H9 (cell line): ENCODE measurements at regions not wholly inside any gene's neighbourhood (a gene's known extent, or its start where the extent isn't known, plus 50 kb on each side); places are given as distances from the start of the nearest gene placed in this dataset.

Source experiments
- DNase-seq: peaks from one replicate; pipeline ENCODE4 v3.0.0-alpha.2; 2017
- H2AFZ ChIP-seq: one replicate; pipeline ENCODE4 v1.6.1; 2013; ENCODE audit warnings: mild to moderate bottlenecking, low read length, control low read depth, moderate library complexity
- H2AK5ac ChIP-seq: 2 replicates; pipeline ENCODE4 v1.6.1; 2013; ENCODE audit warnings: low read length, control low read depth, mixed read lengths; ENCODE audit not compliant: insufficient read length
- H2BK120ac ChIP-seq: one replicate; pipeline ENCODE4 v1.6.1; 2013; ENCODE audit warnings: low read depth, mild to moderate bottlenecking, low read length, control low read depth, inconsistent platforms; ENCODE audit not compliant: poor library complexity, severe bottlenecking
- H2BK12ac ChIP-seq: 2 replicates; pipeline ENCODE4 v1.6.1; 2013; ENCODE audit warnings: low read length, control low read depth, mixed read lengths, low read depth; ENCODE audit not compliant: insufficient read length
- H2BK15ac ChIP-seq: 2 replicates; pipeline ENCODE4 v1.6.1; 2013; ENCODE audit warnings: low read depth, low read length, control low read depth
- H2BK20ac ChIP-seq: one replicate; pipeline ENCODE4 v1.6.1; 2013; ENCODE audit warnings: low read depth, mild to moderate bottlenecking, low read length, control low read depth, inconsistent platforms; ENCODE audit not compliant: poor library complexity, severe bottlenecking
- H2BK5ac ChIP-seq: 2 replicates; pipeline ENCODE4 v1.6.1; 2013; ENCODE audit warnings: low read length, control low read depth, mixed read lengths; ENCODE audit not compliant: insufficient read length
- H3K14ac ChIP-seq: 2 replicates; pipeline ENCODE4 v1.6.1; 2013; ENCODE audit warnings: low read length, control low read depth; ENCODE audit not compliant: insufficient read depth
- H3K18ac ChIP-seq: 2 replicates; pipeline ENCODE4 v1.6.1; 2013; ENCODE audit warnings: low read depth, mild to moderate bottlenecking, mixed read lengths, low read length, control low read depth; ENCODE audit not compliant: insufficient read length
- H3K23ac ChIP-seq: 2 replicates; pipeline ENCODE4 v1.6.1; 2013; ENCODE audit warnings: low read length, control low read depth, mixed read lengths, low read depth; ENCODE audit not compliant: insufficient read length
- H3K23me2 ChIP-seq: 2 replicates; pipeline ENCODE4 v1.6.1; 2013; ENCODE audit warnings: low read depth, mild to moderate bottlenecking, mixed read lengths, low read length, control low read depth; ENCODE audit not compliant: insufficient read length, poor library complexity, severe bottlenecking
- H3K27ac ChIP-seq: 2 replicates; pipeline ENCODE4 v1.5.1; 2013; ENCODE audit warnings: low read length, control low read depth, mixed read lengths, low read depth; ENCODE audit not compliant: insufficient read length
- H3K27me3 ChIP-seq: 2 replicates; pipeline ENCODE4 v1.6.1; 2013; ENCODE audit warnings: low read length, control low read depth, inconsistent platforms; ENCODE audit not compliant: insufficient read depth
- H3K4ac ChIP-seq: 2 replicates; pipeline ENCODE4 v1.6.1; 2013; ENCODE audit warnings: low read depth, mild to moderate bottlenecking, control low read depth, inconsistent platforms, low read length, moderate library complexity
- H3K4me1 ChIP-seq: 2 replicates; pipeline ENCODE4 v1.6.1; 2013; ENCODE audit warnings: low read length, control low read depth, inconsistent platforms; ENCODE audit not compliant: insufficient read depth
- H3K4me2 ChIP-seq: 2 replicates; pipeline ENCODE4 v1.6.1; 2013; ENCODE audit warnings: low read length, control low read depth, mixed read lengths; ENCODE audit not compliant: insufficient read length, insufficient read depth
- H3K56ac ChIP-seq: 2 replicates; pipeline ENCODE4 v1.6.1; 2013; ENCODE audit warnings: low read depth, mild to moderate bottlenecking, mixed read lengths, low read length, control low read depth; ENCODE audit not compliant: insufficient read length
- H3K79me1 ChIP-seq: 2 replicates; pipeline ENCODE4 v1.6.1; 2013; ENCODE audit warnings: low read depth, mild to moderate bottlenecking, moderate library complexity, low read length, control low read depth, inconsistent platforms; ENCODE audit not compliant: insufficient read depth, poor library complexity, severe bottlenecking
- H3K79me2 ChIP-seq: 2 replicates; pipeline ENCODE4 v1.6.1; 2013; ENCODE audit warnings: low read length, control low read depth, inconsistent platforms; ENCODE audit not compliant: insufficient read depth
- H3K9ac ChIP-seq: 2 replicates; pipeline ENCODE4 v1.6.1; 2013; ENCODE audit warnings: low read length, control low read depth, mixed read lengths; ENCODE audit not compliant: insufficient read length; ENCODE audit errors: extremely low read depth
- H3K9me3 ChIP-seq: one replicate; pipeline ENCODE4 v1.6.1; 2013; ENCODE audit warnings: low read depth, low read length, inconsistent platforms; ENCODE audit not compliant: control insufficient read depth
- H3T11ph ChIP-seq: one replicate; pipeline ENCODE4 v1.6.1; 2013; ENCODE audit warnings: mild to moderate bottlenecking, low read length, control low read depth, inconsistent platforms
- H4K20me1 ChIP-seq: one replicate; pipeline ENCODE4 v1.6.1; 2013; ENCODE audit not compliant: control insufficient read depth, insufficient read length, insufficient read depth
- H4K5ac ChIP-seq: 2 replicates; pipeline ENCODE4 v1.6.1; 2013; ENCODE audit warnings: low read depth, mild to moderate bottlenecking, mixed read lengths, low read length, control low read depth; ENCODE audit not compliant: insufficient read length
- H4K8ac ChIP-seq: replicated peaks from 2 replicates; pipeline ENCODE4 v1.6.1; 2013; ENCODE audit warnings: low read length, control low read depth, mixed read lengths, low read depth; ENCODE audit not compliant: insufficient read length
- H4K91ac ChIP-seq: 2 replicates; pipeline ENCODE4 v1.6.1; 2013; ENCODE audit warnings: low read depth, mild to moderate bottlenecking, moderate library complexity, mixed read lengths, low read length, control low read depth; ENCODE audit not compliant: insufficient read length
- H3K27ac Mint-ChIP-seq, 3 experiments: 2 replicates in 2 of 3; 3 replicates in 1 of 3; pipeline ENCODE4 v1.8.0; 2020 to 2021; ENCODE audit warnings: mixed read lengths in 3 of 3, mild to moderate bottlenecking in 1 of 3, moderate library complexity in 1 of 3
- H3K27me3 Mint-ChIP-seq: 2 replicates; pipeline ENCODE4 v1.8.0; 2021; ENCODE audit warnings: low read depth, mild to moderate bottlenecking, moderate library complexity, mixed read lengths
- H3K36me3 Mint-ChIP-seq, 3 experiments: 2 replicates in 2 of 3; 3 replicates in 1 of 3; pipeline ENCODE4 v1.8.0; 2020 to 2021; ENCODE audit warnings: low read depth in 3 of 3, mixed read lengths in 3 of 3; ENCODE audit not compliant: insufficient read depth in 1 of 3
- H3K4me1 Mint-ChIP-seq, 2 experiments: 2 replicates each; pipeline ENCODE4 v1.8.0; 2020; ENCODE audit warnings: mixed read lengths in 2 of 2
- H3K4me3 Mint-ChIP-seq, 2 experiments: 2 replicates in 1 of 2; 3 replicates in 1 of 2; pipeline ENCODE4 v1.8.0; 2020 to 2021; ENCODE audit warnings: mild to moderate bottlenecking in 2 of 2, mixed read lengths in 2 of 2, moderate library complexity in 1 of 2
- H3K9me3 Mint-ChIP-seq, 2 experiments: 2 replicates in 1 of 2; 3 replicates in 1 of 2; pipeline ENCODE4 v1.8.0; 2020; ENCODE audit warnings: mild to moderate bottlenecking in 2 of 2, mixed read lengths in 2 of 2, moderate library complexity in 1 of 2
- WGBS: extraction: QIAGEN DNeasy Blood & Tissue Kit; methylation state at CpG from one replicate; pipeline ENCODE4 v1.1.7; 2013; ENCODE audit warnings: missing lambda C conversion rate, low lambda C conversion rate, mixed read lengths; ENCODE audit not compliant: insufficient read length; ENCODE audit errors: extremely low coverage; 5-methylcytosine and 5-hydroxymethylcytosine counted together
- TF ChIP-seq, protein P1 (sequence below): fragments of 200-600 bp; sonication (generic); conservative IDR thresholded peaks from 3 replicates; pipeline ENCODE4 v1.8.0; 2021; ENCODE audit warnings: antibody characterized with exemption, mild to moderate bottlenecking

DNA sequence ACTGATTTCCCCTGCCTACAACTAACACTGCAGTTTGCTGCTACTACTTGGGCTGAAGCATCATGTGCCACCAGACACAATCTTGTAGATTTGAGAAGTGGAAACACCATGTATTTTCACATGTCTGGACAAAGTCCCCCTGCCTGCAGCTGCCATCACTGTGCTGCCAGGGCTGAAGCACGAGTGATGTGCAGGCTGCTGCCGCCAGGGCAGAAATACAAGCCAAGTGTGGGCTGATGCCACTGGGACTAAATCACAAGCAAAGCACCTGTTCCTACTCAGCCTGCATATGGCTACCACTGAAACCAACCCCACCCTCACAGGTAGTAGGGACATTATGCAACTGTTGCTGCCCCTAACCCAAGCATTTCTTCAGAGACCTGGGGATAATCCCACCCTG, 179.5 kb upstream of the SLC35G4 start:
- no peak overlapping the region for H2AFZ ChIP-seq
- H2BK20ac ChIP-seq: no peak overlapping the region
- H3K23ac ChIP-seq: no peak overlapping the region
- no peak overlapping the region for H3K18ac ChIP-seq
- no peaks in the 10 kb centered on the region for H3K9me3 ChIP-seq
- no peak overlapping the region for H2BK15ac ChIP-seq
- H3K23me2 ChIP-seq: no peaks in the 10 kb centered on the region
- H4K5ac ChIP-seq: no peak overlapping the region
- H2AK5ac ChIP-seq: no peak overlapping the region
- H3K9me3 Mint-ChIP-seq: peaks cover 0 to 3% of the 10 kb centered on the region in 2 experiments; a peak in 2 of 5 replicates
- no peak overlapping the region for H4K91ac ChIP-seq
- no peak overlapping the region for H3K14ac ChIP-seq
- no peaks in the 10 kb centered on the region for H4K20me1 ChIP-seq
- no peak overlapping the region for H4K8ac ChIP-seq
- no peaks in the 10 kb centered on the region for H3K4me1 Mint-ChIP-seq
- DNase-seq: no peak
- 0 out of 2 replicates have a peak, but pooled peaks cover 2% of the 10 kb centered on the region for H3K79me2 ChIP-seq
- peaks cover 2% of the 10 kb centered on the region; the same call in 1 of the 2 replicates for H3K27me3 Mint-ChIP-seq
- no peak overlapping the region for H2BK5ac ChIP-seq
- no peaks in the 10 kb centered on the region for H3K79me1 ChIP-seq
- no peak overlapping the region for H3K56ac ChIP-seq
- H2BK120ac ChIP-seq: no peak overlapping the region
- WGBS: no CpG with 5 or more reads among the region's 2 CpGs
- no peak overlapping the region for H3K4ac ChIP-seq
- no peak overlapping the region for H3K27ac ChIP-seq
- H3K36me3 Mint-ChIP-seq: 0 out of 7 replicates have a peak, but pooled peaks cover 0 to 3% (median 0%) of the 10 kb centered on the region in 3 experiments
- no peak overlapping the region for H3K27ac Mint-ChIP-seq
- H3K4me3 Mint-ChIP-seq: no peak overlapping the region
- no peak overlapping the region for H3T11ph ChIP-seq
- H3K4me1 ChIP-seq: no peaks in the 10 kb centered on the region
- no peaks in the 10 kb centered on the region for H3K27me3 ChIP-seq
- TF ChIP-seq, protein P1, sequence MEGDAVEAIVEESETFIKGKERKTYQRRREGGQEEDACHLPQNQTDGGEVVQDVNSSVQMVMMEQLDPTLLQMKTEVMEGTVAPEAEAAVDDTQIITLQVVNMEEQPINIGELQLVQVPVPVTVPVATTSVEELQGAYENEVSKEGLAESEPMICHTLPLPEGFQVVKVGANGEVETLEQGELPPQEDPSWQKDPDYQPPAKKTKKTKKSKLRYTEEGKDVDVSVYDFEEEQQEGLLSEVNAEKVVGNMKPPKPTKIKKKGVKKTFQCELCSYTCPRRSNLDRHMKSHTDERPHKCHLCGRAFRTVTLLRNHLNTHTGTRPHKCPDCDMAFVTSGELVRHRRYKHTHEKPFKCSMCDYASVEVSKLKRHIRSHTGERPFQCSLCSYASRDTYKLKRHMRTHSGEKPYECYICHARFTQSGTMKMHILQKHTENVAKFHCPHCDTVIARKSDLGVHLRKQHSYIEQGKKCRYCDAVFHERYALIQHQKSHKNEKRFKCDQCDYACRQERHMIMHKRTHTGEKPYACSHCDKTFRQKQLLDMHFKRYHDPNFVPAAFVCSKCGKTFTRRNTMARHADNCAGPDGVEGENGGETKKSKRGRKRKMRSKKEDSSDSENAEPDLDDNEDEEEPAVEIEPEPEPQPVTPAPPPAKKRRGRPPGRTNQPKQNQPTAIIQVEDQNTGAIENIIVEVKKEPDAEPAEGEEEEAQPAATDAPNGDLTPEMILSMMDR: no peak
- H3K9ac ChIP-seq: no peak overlapping the region
- no peak overlapping the region for H3K4me2 ChIP-seq
- H2BK12ac ChIP-seq: no peak overlapping the region
